GM12864 (cell line): ENCODE measurements at regions not wholly inside any gene's neighbourhood (a gene's known extent, or its start where the extent isn't known, plus 50 kb on each side); places are given as distances from the start of the nearest gene placed in this dataset.

Source experiments
- DNase-seq: peaks from one replicate; pipeline ENCODE4 v3.0.0-alpha.2; 2011; ENCODE audit warnings: low read depth
- H3K4me3 ChIP-seq: 2 replicates; pipeline ENCODE4 v1.5.1; 2011; ENCODE audit warnings: mild to moderate bottlenecking, low read depth, low read length, control low read depth
- TF ChIP-seq, protein P1 (sequence below): IDR thresholded peaks from 2 replicates; pipeline ENCODE4 v1.5.1; 2011; ENCODE audit warnings: low read depth, mild to moderate bottlenecking, moderate library complexity, low read length, control low read depth, inconsistent platforms; ENCODE audit errors: missing control alignments

DNA sequence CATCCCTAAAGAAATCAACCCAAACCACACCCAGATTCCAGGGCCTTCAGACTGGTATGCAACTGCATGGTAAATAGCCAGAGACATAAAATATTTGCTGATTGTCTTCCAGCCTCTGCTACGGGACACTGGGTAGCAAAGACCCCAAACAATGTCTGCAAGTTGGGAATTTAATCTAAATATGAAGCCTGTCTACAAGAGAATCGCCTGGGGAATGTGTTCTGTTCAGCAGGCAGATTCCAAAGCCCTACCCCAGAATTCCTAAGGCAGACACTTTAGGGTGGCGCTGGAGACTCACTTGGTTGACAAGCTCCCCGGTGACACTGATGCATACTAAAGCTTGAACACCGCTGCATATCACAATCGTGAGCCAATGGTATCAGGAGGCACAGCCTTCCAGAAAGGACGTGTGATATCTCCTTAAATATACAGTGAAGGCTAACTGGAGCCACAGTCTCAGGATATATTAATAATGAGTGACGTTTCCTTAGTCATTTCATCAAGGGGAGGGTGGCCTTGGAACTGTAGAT, 684.1 kb downstream of the NTRK3 start:
- no peak for DNase-seq
- TF ChIP-seq, protein P1, sequence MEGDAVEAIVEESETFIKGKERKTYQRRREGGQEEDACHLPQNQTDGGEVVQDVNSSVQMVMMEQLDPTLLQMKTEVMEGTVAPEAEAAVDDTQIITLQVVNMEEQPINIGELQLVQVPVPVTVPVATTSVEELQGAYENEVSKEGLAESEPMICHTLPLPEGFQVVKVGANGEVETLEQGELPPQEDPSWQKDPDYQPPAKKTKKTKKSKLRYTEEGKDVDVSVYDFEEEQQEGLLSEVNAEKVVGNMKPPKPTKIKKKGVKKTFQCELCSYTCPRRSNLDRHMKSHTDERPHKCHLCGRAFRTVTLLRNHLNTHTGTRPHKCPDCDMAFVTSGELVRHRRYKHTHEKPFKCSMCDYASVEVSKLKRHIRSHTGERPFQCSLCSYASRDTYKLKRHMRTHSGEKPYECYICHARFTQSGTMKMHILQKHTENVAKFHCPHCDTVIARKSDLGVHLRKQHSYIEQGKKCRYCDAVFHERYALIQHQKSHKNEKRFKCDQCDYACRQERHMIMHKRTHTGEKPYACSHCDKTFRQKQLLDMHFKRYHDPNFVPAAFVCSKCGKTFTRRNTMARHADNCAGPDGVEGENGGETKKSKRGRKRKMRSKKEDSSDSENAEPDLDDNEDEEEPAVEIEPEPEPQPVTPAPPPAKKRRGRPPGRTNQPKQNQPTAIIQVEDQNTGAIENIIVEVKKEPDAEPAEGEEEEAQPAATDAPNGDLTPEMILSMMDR: no peak
- no peak overlapping the region for H3K4me3 ChIP-seq

DNA sequence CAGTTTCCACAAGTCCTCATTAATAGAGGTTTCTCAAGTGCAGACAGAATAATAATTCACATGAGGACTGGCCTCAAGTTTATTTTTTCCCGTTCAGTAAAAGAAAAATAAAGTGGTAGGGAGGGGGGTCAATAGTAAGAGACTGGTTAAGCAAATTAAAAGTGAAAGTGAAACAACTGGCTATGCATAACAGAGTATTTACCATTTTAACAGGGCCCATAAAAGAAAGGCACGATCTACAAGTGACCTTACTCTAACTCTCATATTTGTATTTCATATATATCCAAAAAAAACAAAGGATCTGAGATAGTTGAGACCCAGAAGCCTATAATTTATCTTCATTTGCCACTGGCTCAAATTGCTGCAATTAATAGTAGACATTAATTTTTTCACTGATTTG, 686.3 kb downstream of the NTRK3 start:
- TF ChIP-seq, protein P1: no peak
- H3K4me3 ChIP-seq: no peak overlapping the region
- DNase-seq: no peak

DNA sequence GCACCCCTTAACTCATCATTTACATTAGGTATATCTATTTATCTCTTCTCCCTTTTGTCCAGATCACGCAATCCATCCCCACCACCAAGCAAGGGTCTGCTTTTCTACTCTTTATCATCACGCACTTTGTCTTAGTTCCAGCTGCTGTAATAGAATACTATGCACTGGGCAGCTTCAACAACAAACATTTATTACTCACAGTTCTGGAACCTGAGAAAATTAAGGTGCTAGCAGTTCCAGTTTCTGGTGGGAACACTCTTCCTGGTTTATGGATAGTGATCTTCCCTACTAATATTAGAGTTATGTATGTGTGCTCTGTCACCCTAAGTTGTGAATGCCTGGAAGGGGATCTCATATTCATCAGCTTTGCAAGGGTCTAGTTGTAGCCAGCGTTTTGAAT, 687.0 kb downstream of the NTRK3 start:
- no peak overlapping the region for H3K4me3 ChIP-seq
- TF ChIP-seq, protein P1: no peak
- DNase-seq: no peak

DNA sequence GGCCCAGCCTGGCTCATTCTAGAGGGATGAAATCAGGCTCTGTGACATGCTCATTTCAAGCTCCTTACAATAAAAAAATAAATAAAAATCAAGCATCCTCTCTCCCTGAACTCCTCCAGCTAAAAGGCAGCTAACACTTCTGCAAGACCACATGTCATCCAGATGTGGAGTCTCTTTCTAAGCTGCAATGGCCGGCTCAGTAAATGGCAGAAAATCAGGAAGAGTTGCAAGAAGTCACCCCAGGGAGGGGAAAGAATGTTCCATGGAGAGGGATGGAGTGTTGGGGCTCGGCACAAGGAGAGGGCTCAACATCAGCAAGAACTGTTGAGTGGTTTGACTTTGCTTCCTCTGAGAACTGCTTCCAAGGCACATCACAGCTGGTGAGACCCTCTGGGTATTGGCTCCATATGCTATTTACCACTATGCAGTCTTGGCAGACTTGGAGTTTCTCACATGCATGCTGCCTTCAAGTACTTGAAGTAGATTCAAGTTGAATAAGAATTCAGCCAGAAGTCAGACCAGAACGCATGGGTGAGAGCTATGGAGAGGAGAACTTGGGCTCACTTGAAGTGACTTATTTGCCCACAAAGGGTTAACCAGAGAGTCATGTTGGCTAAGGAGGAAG, 689.0 kb downstream of the NTRK3 start:
- DNase-seq: no peak
- no peak overlapping the region for H3K4me3 ChIP-seq
- TF ChIP-seq, protein P1: no peak

DNA sequence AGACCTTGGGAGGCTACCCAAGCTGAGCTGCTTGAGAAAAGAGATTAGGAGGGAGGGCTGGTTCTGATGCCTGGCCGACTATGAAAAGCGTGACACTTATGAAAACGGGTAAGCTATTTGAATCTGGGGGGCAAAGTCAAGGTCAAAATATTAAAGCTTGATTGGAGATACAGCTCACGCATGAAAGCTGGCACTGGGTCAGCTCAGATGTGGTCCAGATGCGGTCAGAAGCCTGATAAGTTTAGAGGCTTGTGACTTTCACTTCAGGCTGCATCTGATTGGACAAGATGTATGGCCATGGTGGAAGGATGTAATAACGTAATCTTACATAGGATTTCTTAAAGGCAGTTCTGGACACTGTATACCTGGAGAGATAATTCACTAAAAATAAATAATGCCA, 690.3 kb downstream of the NTRK3 start:
- TF ChIP-seq, protein P1: no peak
- no peak for DNase-seq
- H3K4me3 ChIP-seq: no peak overlapping the region

DNA sequence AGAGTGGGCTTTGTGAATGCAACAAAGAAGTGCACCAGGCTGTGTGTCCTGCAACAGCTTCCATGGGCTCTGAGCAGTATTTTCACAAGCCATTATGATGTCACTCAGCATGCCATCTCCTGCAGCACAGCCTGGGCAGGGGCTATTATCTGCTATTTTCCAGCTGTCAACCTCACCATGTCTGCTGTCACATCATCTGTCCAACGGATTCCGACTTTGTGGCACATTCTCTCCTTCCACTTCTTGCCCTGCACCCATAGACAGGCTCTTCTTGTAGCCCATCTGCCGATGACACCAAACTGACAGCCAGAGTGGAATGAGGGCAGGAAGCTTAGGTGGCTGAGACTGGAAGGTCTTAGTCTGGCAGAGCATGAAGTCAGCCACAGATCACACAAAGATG, 691.9 kb downstream of the NTRK3 start:
- DNase-seq: no peak
- H3K4me3 ChIP-seq: no peak overlapping the region

More for the DNA sequence above, 691.9 kb downstream of the NTRK3 start:
- TF ChIP-seq, protein P1: no peak
